ENCODE measurements at regions not wholly inside any gene's neighbourhood (a gene's known extent, or its start where the extent isn't known, plus 50 kb on each side); places are given as distances from the start of the nearest gene placed in this dataset.

DNA sequence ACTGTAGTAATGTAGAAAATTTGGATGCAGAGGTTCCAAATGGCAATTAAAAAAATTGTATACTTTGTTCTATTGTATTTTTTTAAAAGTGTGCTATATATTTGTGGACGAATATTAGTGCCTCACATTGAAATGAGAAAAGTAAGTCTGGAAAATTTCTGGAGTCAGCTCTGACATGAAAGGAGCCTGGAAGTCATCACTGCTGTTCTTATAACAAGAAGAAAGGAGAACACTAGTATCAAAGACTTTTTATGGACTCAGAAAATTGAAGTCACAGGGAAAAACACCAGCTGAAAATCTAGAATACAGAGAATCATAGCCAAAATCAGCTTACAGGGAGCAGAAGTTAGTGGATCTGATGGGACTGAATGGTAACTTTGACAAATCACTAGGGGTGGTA, 1450.7 kb upstream of the SPRY2 start:
- TF ChIP-seq, protein P1, sequence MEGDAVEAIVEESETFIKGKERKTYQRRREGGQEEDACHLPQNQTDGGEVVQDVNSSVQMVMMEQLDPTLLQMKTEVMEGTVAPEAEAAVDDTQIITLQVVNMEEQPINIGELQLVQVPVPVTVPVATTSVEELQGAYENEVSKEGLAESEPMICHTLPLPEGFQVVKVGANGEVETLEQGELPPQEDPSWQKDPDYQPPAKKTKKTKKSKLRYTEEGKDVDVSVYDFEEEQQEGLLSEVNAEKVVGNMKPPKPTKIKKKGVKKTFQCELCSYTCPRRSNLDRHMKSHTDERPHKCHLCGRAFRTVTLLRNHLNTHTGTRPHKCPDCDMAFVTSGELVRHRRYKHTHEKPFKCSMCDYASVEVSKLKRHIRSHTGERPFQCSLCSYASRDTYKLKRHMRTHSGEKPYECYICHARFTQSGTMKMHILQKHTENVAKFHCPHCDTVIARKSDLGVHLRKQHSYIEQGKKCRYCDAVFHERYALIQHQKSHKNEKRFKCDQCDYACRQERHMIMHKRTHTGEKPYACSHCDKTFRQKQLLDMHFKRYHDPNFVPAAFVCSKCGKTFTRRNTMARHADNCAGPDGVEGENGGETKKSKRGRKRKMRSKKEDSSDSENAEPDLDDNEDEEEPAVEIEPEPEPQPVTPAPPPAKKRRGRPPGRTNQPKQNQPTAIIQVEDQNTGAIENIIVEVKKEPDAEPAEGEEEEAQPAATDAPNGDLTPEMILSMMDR (conservative IDR thresholded peaks at IDR 0.05) = no peak
- TF ChIP-seq ZFX (IDR thresholded peaks at IDR 0.05) = no peak
